IPS DF 19.7 (cell line): ENCODE measurements at regions not wholly inside any gene's neighbourhood (a gene's known extent, or its start where the extent isn't known, plus 50 kb on each side); places are given as distances from the start of the nearest gene placed in this dataset.

Source experiments
- DNase-seq: peaks from one replicate; pipeline ENCODE4 v3.0.0-alpha.2; 2013; ENCODE audit warnings: low read depth, low spot score

DNA sequence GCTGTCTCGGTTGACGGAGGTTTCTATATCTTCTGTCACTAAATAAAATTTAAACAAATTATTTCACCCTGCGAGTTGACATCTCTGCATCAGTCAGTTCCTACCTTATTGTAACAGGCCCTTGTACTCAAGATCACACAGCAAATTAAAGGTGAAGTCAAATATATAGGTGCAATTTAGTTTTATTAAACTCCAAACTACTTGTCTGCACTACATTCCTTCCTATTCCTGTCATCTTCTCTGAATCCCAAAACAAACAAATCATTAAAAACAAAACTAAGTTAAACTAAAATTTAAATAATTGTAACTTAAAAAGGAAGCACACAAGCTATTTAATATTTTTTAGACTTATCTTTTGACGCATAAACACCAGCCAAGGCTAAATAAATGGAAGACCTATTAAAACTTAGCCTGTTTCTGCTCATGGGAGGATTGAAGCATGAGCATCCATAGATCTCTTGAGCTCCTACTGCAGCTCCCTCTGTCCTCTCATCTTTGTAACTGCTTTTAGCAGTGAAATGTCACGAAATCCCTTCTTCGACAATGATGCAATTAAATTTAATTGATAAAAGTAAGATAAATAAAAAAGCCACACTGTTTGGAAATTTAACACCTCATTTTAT lies 1152.3 kb upstream of the GJE1 start:
- no peak for DNase-seq

- DNase-seq: no peak
Observed at GRCh38 chr6:140979642-140980091, 1153.1 kb upstream of the GJE1 start.

GRCh38 chr6:140977403-140977802 lies 1155.3 kb upstream of the GJE1 start:
- DNase-seq: no peak

DNA sequence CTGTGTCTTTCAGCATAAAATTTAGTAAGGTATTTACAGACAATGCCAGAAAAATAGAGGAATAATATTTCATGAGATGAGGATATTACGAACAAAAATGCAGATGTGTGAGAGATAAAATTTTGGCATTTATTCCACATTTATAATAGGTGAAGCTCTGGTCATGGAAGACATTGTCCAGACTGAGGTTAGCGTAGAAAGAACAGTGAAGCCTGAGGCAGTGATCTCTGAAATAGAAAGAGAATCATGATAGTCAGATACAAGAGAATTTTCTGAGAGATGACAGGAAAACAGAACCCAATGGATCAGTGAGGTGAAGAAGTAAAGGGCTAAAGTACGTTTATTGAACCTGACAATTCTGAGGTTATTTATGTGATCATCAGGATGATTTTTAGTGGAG lies 1155.9 kb upstream of the GJE1 start:
- no peak for DNase-seq

- DNase-seq: no peak
Observed at GRCh38 chr6:140970485-140970884, 1162.2 kb upstream of the GJE1 start.

GRCh38 chr6:140968062-140968461 lies 1164.7 kb upstream of the GJE1 start:
- no peak for DNase-seq

- no peak for DNase-seq
Observed at GRCh38 chr6:140966676-140967075, 1166.0 kb upstream of the GJE1 start.

- DNase-seq: no peak
Observed at GRCh38 chr6:140960566-140960965, 1172.2 kb upstream of the GJE1 start.

DNA sequence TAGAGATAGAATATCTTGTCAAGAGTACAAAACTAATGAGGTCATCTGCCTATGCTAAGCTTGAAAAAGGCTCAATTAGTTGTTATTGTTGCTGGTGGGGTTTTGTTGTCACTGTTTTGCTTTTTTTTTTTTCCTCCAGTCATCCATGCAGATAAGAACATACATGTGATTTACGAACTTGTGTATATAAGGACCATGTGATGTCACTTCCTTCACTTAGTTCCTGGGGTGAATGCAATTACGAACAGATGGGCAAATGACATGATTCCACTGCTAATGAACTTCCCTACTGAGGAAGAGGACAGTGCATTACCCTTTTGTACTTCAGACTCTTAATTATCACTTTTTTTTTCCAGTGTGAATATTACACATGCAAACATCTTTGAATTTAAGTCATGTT lies 1175.3 kb upstream of the GJE1 start:
- no peak for DNase-seq

DNA sequence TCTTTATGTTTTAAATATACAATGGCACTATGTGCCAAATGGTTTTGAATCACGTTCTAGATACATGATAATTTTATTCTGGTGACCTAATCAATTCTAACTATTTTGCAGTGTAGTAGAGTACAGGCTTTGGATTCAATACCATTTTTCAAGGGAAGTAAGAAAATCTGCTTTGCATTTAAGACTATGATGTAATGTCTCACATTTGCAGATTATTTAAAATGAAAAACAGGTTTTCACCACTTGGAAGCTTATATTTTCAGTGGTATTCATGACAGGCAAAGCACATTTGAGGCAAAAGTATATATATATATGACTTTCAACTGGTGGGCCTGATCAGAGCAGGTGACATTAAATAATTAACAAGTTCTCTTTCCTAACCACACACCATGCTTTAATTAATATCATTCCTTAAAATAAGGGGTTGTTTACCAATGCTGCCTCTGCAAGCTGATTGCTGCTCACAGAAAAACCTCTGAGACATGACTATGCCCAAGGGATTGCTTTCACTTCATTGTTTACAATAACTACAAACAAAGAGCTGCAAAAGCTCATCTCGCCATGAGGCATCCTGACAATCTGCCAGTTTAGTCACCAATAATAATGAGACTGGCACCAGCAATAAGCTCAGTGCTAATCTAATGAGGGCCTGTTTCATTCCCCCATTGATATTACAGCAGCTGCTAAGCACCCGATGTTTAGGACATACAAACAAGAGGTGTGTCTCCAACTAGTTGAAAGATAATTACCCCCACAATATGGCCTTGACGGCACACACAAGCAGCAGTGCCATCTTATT lies 1176.0 kb upstream of the GJE1 start:
- DNase-seq: no peak

DNA sequence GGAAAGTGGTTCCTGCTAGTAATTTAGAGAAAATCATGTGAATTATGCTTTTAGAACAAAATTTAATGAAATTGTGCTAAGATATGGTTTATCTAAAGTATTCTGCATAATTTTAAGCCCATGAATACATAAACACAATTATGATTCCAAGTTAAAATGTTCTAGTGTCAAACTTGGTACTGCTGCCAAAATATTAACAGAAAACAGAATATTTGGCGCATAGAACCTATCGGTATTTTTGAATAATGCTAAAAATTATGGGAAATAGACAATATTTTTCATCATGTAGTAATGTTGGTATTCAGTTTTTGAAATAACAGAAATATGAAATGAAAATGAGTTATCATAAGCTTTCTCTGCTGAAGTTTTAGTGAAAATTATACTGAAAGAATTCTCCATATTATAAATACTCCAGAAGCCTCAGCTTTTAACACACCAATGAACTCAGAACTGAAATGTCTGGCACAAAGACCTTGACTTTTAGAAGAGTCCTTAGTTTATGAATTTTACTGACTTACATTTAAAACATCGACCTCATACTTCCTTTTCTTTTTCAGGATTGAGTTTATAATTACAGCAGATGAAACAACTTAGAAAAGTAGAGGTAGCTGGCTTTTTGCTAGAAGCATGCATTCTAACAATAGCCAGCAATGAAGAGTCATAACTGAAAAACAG lies 1192.3 kb upstream of the GJE1 start:
- DNase-seq: no peak

- DNase-seq: no peak
Observed at GRCh38 chr6:140932909-140933308, 1199.8 kb upstream of the GJE1 start.

DNA sequence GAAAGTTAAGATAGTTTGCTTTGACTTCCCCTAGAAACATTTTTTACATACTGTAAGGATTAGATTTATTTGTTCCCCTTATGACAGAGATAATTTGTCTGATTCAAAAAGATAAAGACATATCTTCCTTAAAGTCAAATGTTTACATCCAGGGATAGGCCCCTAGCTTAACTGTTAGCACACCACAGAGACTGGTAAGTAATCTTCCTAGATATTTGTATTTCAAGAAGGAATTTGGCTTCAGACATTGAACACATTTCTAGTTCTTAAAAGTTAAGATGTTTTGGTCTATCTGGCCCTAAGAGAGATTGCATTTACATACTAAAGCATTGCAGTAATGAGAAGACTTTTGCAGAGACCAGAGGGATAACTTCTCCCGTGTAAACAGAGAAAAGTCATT lies 1201.1 kb upstream of the GJE1 start:
- DNase-seq: no peak

GRCh38 chr6:140929121-140929520 lies 1203.6 kb upstream of the GJE1 start:
- no peak for DNase-seq

DNA sequence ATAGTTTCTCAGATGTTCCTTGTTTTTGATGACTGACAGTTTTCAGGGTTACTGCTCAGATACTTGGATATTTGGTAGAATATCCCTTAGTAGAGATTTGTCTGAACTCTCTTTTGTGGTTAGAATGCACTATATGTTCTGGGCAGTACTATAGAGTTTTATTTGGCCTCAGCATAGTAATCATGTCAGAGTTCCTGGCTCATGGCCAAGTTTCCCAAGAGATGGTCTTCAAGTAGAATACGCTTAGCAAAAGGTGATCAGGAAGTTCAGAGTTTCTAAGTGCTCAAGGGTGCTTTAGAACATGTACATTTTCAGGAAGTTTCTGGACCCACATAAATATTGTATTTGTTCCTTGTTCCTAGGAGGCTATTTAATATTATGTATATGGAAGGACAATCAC lies 1209.7 kb upstream of the GJE1 start:
- no peak for DNase-seq

GRCh38 chr6:140921366-140922226 lies 1211.1 kb upstream of the GJE1 start:
- peak; percentile 23 for DNase-seq

GRCh38 chr6:140917911-140918310 lies 1214.8 kb upstream of the GJE1 start:
- DNase-seq: no peak

DNA sequence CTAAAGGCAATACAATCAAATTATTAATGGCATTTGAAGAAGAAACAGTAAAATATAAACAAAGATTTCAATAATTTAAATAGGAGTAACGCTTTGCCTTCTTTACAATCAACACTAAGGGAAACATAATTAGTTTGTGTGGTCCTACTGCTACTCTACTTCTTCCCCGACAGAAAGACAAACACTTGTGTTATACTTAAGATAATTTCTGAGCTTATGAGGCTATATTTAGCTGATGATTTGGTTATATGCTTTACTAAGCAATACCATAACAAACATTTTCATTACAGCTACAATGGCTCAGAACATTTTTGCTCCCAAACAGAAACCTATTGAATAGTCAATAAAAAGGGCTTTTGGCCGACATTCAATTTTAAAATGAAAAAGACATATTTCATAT lies 1217.2 kb upstream of the GJE1 start:
- no peak for DNase-seq

DNA sequence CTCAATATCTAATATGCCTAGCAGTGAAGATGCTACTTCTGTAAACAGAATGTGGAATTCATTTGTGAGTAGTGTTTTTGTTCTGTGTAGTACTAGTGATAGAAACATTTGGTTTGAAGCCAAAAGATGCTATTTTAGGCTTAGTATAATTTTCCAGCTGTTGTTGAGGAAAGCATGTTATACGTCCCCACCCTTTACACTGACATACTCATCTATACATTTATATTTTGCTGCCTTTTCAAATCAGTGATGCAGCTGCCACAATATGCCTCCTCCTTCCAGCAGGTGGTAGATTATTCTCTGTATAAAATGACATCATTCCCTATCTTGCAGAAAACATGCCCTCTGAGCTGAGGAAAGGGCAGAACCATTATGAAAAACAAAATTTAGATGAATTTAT lies 1217.6 kb upstream of the GJE1 start:
- no peak for DNase-seq

DNA sequence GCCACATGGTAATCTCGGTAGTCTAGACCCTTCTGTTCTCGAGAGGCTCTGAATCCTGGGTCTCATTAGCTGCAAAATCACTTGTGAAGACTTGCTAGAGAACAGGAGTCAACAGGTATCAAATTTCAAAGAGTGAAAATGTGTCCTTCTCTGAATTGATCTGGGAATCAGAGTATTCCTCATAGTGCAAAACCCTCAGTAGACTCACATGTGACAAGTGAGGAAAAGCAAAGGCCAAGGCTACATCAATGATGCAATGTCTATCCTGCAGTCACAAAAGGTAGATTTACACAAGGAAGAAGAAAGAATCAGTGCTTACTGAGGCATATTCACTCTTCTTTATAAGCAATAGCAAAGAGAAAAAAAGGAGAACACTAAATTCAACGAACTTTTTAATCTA lies 1220.0 kb upstream of the GJE1 start:
- no peak for DNase-seq

DNA sequence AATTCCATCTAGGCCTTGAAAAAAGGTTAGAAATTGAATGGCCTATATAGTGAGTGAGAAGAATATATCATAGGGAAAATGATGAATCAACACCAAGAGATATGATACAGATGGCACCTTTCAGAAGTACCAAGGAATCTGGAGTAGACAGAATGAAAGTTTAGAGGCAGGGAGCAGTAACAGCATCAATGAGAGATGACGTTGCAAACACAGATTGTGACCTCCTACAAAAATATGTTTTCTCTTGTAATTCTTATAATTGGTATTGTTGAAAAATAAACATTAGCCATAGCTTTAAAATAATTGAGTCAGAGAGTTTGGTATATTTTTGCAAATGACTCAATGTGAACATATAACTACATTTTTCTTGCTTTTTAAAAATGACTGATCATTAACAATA lies 1223.1 kb upstream of the GJE1 start:
- DNase-seq: no peak

GRCh38 chr6:140909156-140909555 lies 1223.6 kb upstream of the GJE1 start:
- no peak for DNase-seq
